SJSA1 (cell line): ENCODE measurements at regions not wholly inside any gene's neighbourhood (a gene's known extent, or its start where the extent isn't known, plus 50 kb on each side); places are given as distances from the start of the nearest gene placed in this dataset.

Source experiments
- DNase-seq, 2 experiments: peaks; one replicate each; pipeline ENCODE4 v3.0.0-alpha.2; 2015 to 2020; ENCODE audit warnings: low spot score in 2 of 2, low read depth in 1 of 2
- H3K27ac ChIP-seq: fragments of 250-450 bp; sonication (Bioruptor Pico); 2 replicates; pipeline ENCODE4 v1.5.1; 2020; ENCODE audit warnings: mild to moderate bottlenecking, moderate library complexity
- H3K27me3 ChIP-seq: fragments of 250-450 bp; sonication (Bioruptor Pico); replicated peaks from 2 replicates; pipeline ENCODE4 v1.5.1; 2020; ENCODE audit warnings: mild to moderate bottlenecking, moderate library complexity
- H3K36me3 ChIP-seq: fragments of 250-450 bp; sonication (Bioruptor Pico); 2 replicates; pipeline ENCODE4 v1.5.1; 2020; ENCODE audit warnings: mild to moderate bottlenecking
- H3K4me1 ChIP-seq: fragments of 250-450 bp; sonication (Bioruptor Pico); replicated peaks from 2 replicates; pipeline ENCODE4 v1.6.1; 2021; ENCODE audit warnings: mild to moderate bottlenecking
- H3K4me3 ChIP-seq: fragments of 250-450 bp; sonication (Bioruptor Pico); 2 replicates; pipeline ENCODE4 v1.5.1; 2020; ENCODE audit warnings: mild to moderate bottlenecking
- H3K9me3 ChIP-seq: fragments of 250-450 bp; sonication (Bioruptor Pico); replicated peaks from 2 replicates; pipeline ENCODE4 v1.5.1; 2020; ENCODE audit warnings: mild to moderate bottlenecking

DNA sequence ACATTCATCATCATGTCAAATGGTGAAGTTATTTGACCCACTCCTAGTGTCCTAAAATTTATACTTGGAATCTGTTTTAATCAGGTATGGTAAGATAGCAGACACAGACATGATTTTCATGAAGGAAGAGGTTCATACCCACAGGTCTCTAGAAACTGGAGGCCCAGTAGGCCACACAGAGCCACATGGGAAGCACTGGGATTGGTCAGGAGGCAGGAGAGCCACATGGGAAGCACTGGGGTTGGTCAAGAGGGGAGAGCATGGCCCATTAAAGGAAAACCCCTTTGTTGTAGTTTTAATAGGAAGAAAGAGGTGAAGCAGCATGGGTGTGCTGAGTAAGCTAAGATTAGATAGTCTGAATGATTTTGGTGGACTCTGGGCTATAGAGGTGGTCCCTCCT lies 356.9 kb downstream of the MFSD1 start:
- no peaks in the 10 kb centered on the region for H3K9me3 ChIP-seq
- no peak overlapping the region for H3K4me3 ChIP-seq
- H3K36me3 ChIP-seq = no peaks in the 10 kb centered on the region
- no peaks in the 10 kb centered on the region for H3K27me3 ChIP-seq
- DNase-seq = no peak
- H3K27ac ChIP-seq = no peak overlapping the region
- H3K4me1 ChIP-seq = no peaks in the 10 kb centered on the region

DNA sequence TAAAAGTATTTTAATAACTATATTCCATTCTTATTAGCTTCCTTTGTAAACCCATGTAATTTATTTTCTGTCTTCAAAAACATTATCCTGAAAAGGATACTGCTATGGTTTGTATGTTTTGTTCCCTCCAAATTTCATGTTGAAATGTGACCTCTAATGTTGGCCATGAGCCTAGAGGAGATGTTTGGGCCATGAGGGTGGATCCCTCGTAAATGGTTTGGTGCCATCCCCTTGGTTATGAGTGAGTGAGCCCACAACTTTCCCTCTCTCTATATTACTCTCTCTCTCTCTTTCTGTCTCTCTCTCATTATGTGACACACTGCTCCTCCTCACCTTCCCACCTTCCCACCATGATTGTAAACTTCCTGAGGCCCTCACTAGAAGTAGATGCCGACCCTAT lies 357.7 kb downstream of the MFSD1 start:
- Histone ChIP-seq H3K9me3 (no peaks in the 10 kb centered on the region), H3K4me1 (no peaks in the 10 kb centered on the region), H3K4me3 (no peak overlapping the region), H3K27me3 (no peaks in the 10 kb centered on the region), H3K36me3 (no peaks in the 10 kb centered on the region), H3K27ac (no peak overlapping the region)
- no peak for DNase-seq

- Histone ChIP-seq H3K27me3 (no peaks in the 10 kb centered on the region), H3K36me3 (no peaks in the 10 kb centered on the region), H3K4me3 (no peak overlapping the region), H3K9me3 (no peaks in the 10 kb centered on the region), H3K4me1 (no peaks in the 10 kb centered on the region), H3K27ac (no peak overlapping the region)
- no peak for DNase-seq
These were observed 361.8 kb downstream of the MFSD1 start for GRCh38 chr3:159163656-159164055.

- Histone ChIP-seq H3K27ac (no peak overlapping the region), H3K27me3 (no peaks in the 10 kb centered on the region)
- no peak for DNase-seq
These were observed 364.1 kb downstream of the MFSD1 start for GRCh38 chr3:159165961-159166360.

DNA sequence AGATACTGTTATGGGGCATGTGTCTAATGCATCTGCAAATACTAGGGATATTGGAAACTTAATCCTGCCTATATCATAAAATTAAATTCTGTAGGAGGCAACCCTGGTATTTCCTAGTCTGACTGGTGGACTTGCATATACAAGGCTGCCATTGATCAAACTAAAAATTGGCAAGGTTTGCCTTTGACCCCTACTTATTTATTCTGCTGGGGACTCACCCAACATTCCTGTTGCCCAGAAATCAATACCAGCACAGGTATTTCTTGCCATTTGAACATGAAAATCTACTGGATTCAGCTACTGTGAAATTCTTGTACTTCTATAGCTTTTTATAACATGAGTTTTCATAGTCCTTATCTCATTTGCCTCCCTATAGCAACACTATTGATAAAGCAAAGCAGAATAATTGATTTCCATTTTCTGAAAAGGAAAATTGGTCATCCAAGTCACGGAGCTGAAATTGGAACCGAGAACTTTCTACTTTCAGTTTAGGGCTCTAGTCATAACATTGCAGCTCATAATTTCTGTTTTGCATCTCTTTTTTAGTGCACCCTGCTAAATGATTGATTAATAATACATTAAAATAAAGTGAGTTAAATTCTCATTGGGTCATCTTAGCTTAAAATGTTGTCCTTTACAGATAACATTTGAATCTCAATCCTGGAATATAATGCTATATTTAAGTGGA lies 365.2 kb downstream of the MFSD1 start:
- Histone ChIP-seq H3K27ac (no peak overlapping the region), H3K36me3 (no peaks in the 10 kb centered on the region), H3K4me1 (peaks cover 9% of the 10 kb centered on the region), H3K9me3 (no peaks in the 10 kb centered on the region), H3K4me3 (no peak overlapping the region), H3K27me3 (no peaks in the 10 kb centered on the region)
- DNase-seq = no peak

More at GRCh38 chr3:159165961-159166360, 364.1 kb downstream of the MFSD1 start:
- H3K4me1 ChIP-seq = peaks cover 9% of the 10 kb centered on the region
- no peak overlapping the region for H3K4me3 ChIP-seq
- no peaks in the 10 kb centered on the region for H3K9me3 ChIP-seq
- H3K36me3 ChIP-seq = no peaks in the 10 kb centered on the region

DNA sequence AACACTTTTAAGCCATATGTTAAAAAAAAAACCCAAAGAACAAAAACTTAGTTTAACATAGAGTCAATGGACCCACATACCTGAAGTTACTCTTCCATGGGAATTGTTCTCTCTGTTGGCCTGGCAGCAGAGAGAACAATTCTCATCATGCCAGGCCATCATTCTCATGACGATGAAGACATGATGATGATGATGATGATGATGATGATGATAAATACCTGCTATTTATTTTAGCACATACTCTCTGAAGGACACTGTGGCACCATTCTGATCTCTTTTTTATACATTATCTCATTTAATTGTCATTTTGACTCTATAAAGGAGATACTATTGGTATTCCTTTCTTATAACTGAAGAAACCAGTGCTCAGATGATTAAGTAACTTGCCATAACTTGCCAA lies 366.9 kb downstream of the MFSD1 start:
- H3K4me1 ChIP-seq = peaks cover 9% of the 10 kb centered on the region
- H3K9me3 ChIP-seq = no peaks in the 10 kb centered on the region
- no peak overlapping the region for H3K4me3 ChIP-seq
- H3K27ac ChIP-seq = no peak overlapping the region
- no peaks in the 10 kb centered on the region for H3K36me3 ChIP-seq
- H3K27me3 ChIP-seq = no peaks in the 10 kb centered on the region
- DNase-seq = no peak

GRCh38 chr3:159169828-159170227 lies 368.0 kb downstream of the MFSD1 start:
- Histone ChIP-seq H3K4me1 (peaks cover 9% of the 10 kb centered on the region), H3K4me3 (no peak overlapping the region), H3K27me3 (no peaks in the 10 kb centered on the region), H3K27ac (no peak overlapping the region), H3K36me3 (no peaks in the 10 kb centered on the region), H3K9me3 (no peaks in the 10 kb centered on the region)
- DNase-seq = peak in 1 of 2 experiments; percentile 6

GRCh38 chr3:159170436-159171003 lies 368.7 kb downstream of the MFSD1 start:
- H3K27ac ChIP-seq = no peak overlapping the region
- no peak overlapping the region for H3K4me3 ChIP-seq
- no peak for DNase-seq
- H3K36me3 ChIP-seq = no peaks in the 10 kb centered on the region
- H3K4me1 ChIP-seq = peaks cover 9% of the 10 kb centered on the region
- no peaks in the 10 kb centered on the region for H3K9me3 ChIP-seq
- no peaks in the 10 kb centered on the region for H3K27me3 ChIP-seq

DNA sequence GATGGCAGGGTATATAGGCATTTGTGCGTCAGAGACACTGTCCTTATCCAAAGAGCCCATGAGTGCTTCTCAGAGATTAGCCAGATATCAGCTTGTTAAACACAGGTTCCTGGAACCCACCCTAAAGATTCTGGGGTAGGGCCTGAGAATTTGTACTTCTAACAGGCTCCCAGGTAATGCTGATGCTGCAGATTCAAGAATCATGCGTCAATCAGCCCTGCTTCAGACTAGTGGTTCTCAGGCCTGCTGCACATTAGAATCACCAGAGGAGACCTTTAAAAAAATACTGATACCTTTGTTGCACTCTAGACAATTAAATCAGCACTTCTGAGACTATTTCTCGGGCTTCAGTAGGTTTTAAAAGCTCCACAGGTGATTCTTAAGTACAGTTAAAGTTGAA lies 369.5 kb downstream of the MFSD1 start:
- Histone ChIP-seq H3K9me3 (no peaks in the 10 kb centered on the region), H3K36me3 (no peaks in the 10 kb centered on the region), H3K27me3 (no peaks in the 10 kb centered on the region), H3K27ac (no peak overlapping the region), H3K4me1 (peaks cover 9% of the 10 kb centered on the region), H3K4me3 (no peak overlapping the region)
- no peak for DNase-seq

DNA sequence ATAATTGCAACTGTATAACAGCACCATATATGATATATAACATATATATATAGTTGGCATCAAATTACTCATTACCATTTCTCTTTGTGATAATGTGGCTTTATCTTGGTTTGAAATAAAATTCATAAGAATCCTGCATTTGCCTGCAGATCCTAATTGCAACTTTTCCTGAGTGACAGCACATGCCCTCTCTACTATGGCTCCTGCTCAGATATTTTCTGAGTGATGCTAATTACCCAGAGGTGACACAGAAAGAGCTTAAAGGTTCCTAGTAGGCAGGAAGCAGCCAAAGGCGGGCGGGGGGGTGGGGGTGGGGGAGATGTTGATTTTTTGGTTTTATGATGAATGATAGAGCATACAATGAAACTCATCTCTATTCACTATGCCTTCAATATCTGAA lies 370.6 kb downstream of the MFSD1 start:
- DNase-seq = no peak
- Histone ChIP-seq H3K4me1 (peaks cover 9% of the 10 kb centered on the region), H3K27me3 (no peaks in the 10 kb centered on the region), H3K36me3 (no peaks in the 10 kb centered on the region), H3K27ac (no peak overlapping the region), H3K9me3 (no peaks in the 10 kb centered on the region), H3K4me3 (no peak overlapping the region)

- no peak overlapping the region for H3K27ac ChIP-seq
- H3K36me3 ChIP-seq = no peaks in the 10 kb centered on the region
- peaks cover 3% of the 10 kb centered on the region for H3K4me1 ChIP-seq
- H3K27me3 ChIP-seq = no peaks in the 10 kb centered on the region
- H3K9me3 ChIP-seq = no peaks in the 10 kb centered on the region
- no peak for DNase-seq
- no peak overlapping the region for H3K4me3 ChIP-seq
These were observed 373.1 kb downstream of the MFSD1 start for GRCh38 chr3:159174715-159175692.

DNA sequence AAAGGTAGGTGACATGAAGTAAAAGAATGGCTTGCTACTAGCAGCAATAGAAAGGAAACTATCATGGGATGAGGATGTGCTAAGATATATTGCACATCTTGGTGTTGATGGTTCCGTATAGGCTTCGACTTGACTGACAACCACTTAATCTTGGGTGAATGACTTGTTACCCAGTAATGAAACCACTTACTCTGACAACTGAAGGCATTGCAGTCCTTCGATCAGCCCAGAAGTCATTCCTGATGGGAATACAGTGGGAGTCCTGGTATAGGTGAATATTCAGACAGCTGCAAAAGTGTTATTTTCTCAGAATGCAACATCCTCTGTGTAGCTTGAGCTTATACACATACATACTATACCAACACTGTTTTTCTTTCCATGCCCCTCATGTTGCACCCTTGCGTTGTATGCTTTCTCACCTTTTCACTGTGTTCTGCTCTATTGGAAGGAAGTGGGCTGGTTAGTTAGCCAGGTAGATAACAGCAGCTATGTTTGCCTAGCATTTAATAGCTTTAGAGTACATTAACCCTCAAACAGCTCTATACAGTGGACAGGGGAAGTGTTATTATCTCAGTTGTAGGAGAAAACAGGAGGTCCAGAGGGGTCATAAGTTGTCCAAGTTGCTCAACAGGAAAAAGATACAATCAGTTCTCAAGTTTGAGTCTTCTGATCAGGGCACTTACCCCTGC lies 376.5 kb downstream of the MFSD1 start:
- Histone ChIP-seq H3K4me1 (no peaks in the 10 kb centered on the region), H3K36me3 (no peaks in the 10 kb centered on the region), H3K27me3 (no peaks in the 10 kb centered on the region), H3K4me3 (no peak overlapping the region), H3K27ac (no peak overlapping the region), H3K9me3 (no peaks in the 10 kb centered on the region)
- DNase-seq = no peak

GRCh38 chr3:159182961-159183360 lies 381.1 kb downstream of the MFSD1 start:
- H3K4me3 ChIP-seq = no peak overlapping the region
- no peaks in the 10 kb centered on the region for H3K27me3 ChIP-seq
- no peak overlapping the region for H3K27ac ChIP-seq
- H3K4me1 ChIP-seq = no peaks in the 10 kb centered on the region
- H3K9me3 ChIP-seq = no peaks in the 10 kb centered on the region
- no peaks in the 10 kb centered on the region for H3K36me3 ChIP-seq
- DNase-seq = no peak
